CD14-positive monocyte (primary cell): ENCODE measurements at regions not wholly inside any gene's neighbourhood (a gene's known extent, or its start where the extent isn't known, plus 50 kb on each side); places are given as distances from the start of the nearest gene placed in this dataset.

Source experiments
- DNase-seq, 3 donors: peaks; one replicate each; pipeline ENCODE4 v3.0.0-alpha.2; 2011 to 2022
- H2AFZ ChIP-seq: 2 replicates; pipeline ENCODE4 v1.6.0; 2012; ENCODE audit warnings: mild to moderate bottlenecking, low read depth, low read length, inconsistent platforms; ENCODE audit not compliant: insufficient read depth, poor library complexity, severe bottlenecking
- H3K27ac ChIP-seq, 2 donors: 1 replicate in 1 of 2; 2 replicates in 1 of 2; pipeline ENCODE4 v1.5.1; 2012 to 2013; ENCODE audit warnings: low read length in 2 of 2, control low read depth in 1 of 2, inconsistent platforms in 1 of 2, low read depth in 1 of 2, mild to moderate bottlenecking in 1 of 2
- H3K27me3 ChIP-seq, 2 donors: one replicate each; pipeline versions ENCODE4 v1.6.0 to v1.6.1; 2011 to 2013; ENCODE audit warnings: low read length in 2 of 2; ENCODE audit not compliant: control insufficient read depth in 2 of 2, insufficient read depth in 2 of 2
- H3K36me3 ChIP-seq, 2 donors: replicated peaks in 1 of 2; 1 replicate in 1 of 2; 2 replicates in 1 of 2; pipeline versions ENCODE4 v1.5.1 to v1.6.1; 2012 to 2013; ENCODE audit warnings: low read length in 2 of 2, control low read depth in 1 of 2, inconsistent platforms in 1 of 2, mild to moderate bottlenecking in 1 of 2; ENCODE audit not compliant: insufficient read depth in 2 of 2, control insufficient read depth in 1 of 2
- H3K4me1 ChIP-seq, 2 donors: 1 replicate in 1 of 2; 2 replicates in 1 of 2; pipeline versions ENCODE4 v1.5.1 to v1.6.1; 2012 to 2013; ENCODE audit warnings: low read length in 2 of 2, control low read depth in 1 of 2, inconsistent platforms in 1 of 2, mild to moderate bottlenecking in 1 of 2, moderate library complexity in 1 of 2; ENCODE audit not compliant: insufficient read depth in 2 of 2, control insufficient read depth in 1 of 2
- H3K4me2 ChIP-seq: replicated peaks from 2 replicates; pipeline ENCODE3; 2012; ENCODE audit warnings: low read length, moderate library complexity, mild to moderate bottlenecking; ENCODE audit not compliant: poor library complexity, severe bottlenecking; ENCODE audit errors: extremely low read depth
- H3K4me3 ChIP-seq, 3 experiments: fragments of 200-600 bp in 1 of 3; sonication (generic) in 1 of 3; replicated peaks in 1 of 3; 1 replicate in 2 of 3; 2 replicates in 1 of 3; pipeline ENCODE4 v1.5.1; 2011 to 2013; ENCODE audit warnings: low read length in 3 of 3, mild to moderate bottlenecking in 3 of 3, control low read depth in 2 of 3, low read depth in 2 of 3, inconsistent platforms in 1 of 3, moderate library complexity in 1 of 3
- H3K79me2 ChIP-seq: 2 replicates; pipeline ENCODE4 v1.6.0; 2012; ENCODE audit warnings: mild to moderate bottlenecking, control low read depth, inconsistent platforms, low read length, moderate library complexity; ENCODE audit not compliant: insufficient read depth
- H3K9ac ChIP-seq: 2 replicates; pipeline ENCODE4 v1.6.0; 2017; ENCODE audit warnings: low read length, mild to moderate bottlenecking; ENCODE audit not compliant: insufficient read depth, poor library complexity, severe bottlenecking
- H3K9me3 ChIP-seq, 2 donors: replicated peaks in 1 of 2; 1 replicate in 1 of 2; 2 replicates in 1 of 2; pipeline versions ENCODE4 v1.5.1 to v1.6.1; 2012 to 2013; ENCODE audit warnings: low read length in 2 of 2, control low read depth in 1 of 2; ENCODE audit not compliant: control insufficient read depth in 1 of 2, insufficient read depth in 1 of 2
- H4K20me1 ChIP-seq: 2 replicates; pipeline ENCODE4 v1.6.0; 2012; ENCODE audit warnings: mild to moderate bottlenecking, low read length, control low read depth, moderate library complexity; ENCODE audit not compliant: insufficient read depth
- H3K27ac Mint-ChIP-seq, 7 donors: one replicate each; pipeline ENCODE4 v1.8.0; 2020; ENCODE audit warnings: mild to moderate bottlenecking in 7 of 7, mixed read lengths in 7 of 7, moderate library complexity in 6 of 7, inconsistent platforms in 2 of 7
- H3K27me3 Mint-ChIP-seq, 3 donors: one replicate each; pipeline ENCODE4 v1.8.0; 2021 to 2022; ENCODE audit warnings: low read depth in 3 of 3, mild to moderate bottlenecking in 3 of 3, mixed read lengths in 3 of 3, moderate library complexity in 3 of 3, inconsistent platforms in 1 of 3
- H3K36me3 Mint-ChIP-seq, 2 donors: one replicate each; pipeline ENCODE4 v1.8.0; 2020; ENCODE audit warnings: mixed read lengths in 2 of 2, inconsistent platforms in 1 of 2, mild to moderate bottlenecking in 1 of 2
- H3K4me1 Mint-ChIP-seq: one replicate; pipeline ENCODE4 v1.8.0; 2020; ENCODE audit warnings: mild to moderate bottlenecking, mixed read lengths
- H3K4me3 Mint-ChIP-seq, 2 donors: one replicate each; pipeline ENCODE4 v1.8.0; 2020; ENCODE audit warnings: mild to moderate bottlenecking in 2 of 2, mixed read lengths in 2 of 2, moderate library complexity in 1 of 2
- H3K9me3 Mint-ChIP-seq, 7 donors: one replicate each; pipeline ENCODE4 v1.8.0; 2020 to 2022; ENCODE audit warnings: mixed read lengths in 7 of 7, mild to moderate bottlenecking in 6 of 7, moderate library complexity in 6 of 7, inconsistent platforms in 2 of 7
- CTCF ChIP-seq: fragments of 200-600 bp; IDR thresholded peaks from one replicate; pipeline ENCODE4 v1.8.0; 2022; ENCODE audit warnings: antibody characterized with exemption, mild to moderate bottlenecking
- WGBS: methylation state at CpG from one replicate; pipeline ENCODE4 v1.1.5; 2013; ENCODE audit warnings: missing lambda C conversion rate; ENCODE audit not compliant: insufficient coverage; 5-methylcytosine and 5-hydroxymethylcytosine counted together
- intact Hi-C, 2 donors: fragments of 100-400 bp; cut with micrococcal nuclease; formaldehyde crosslinking; loops; one replicate each; pipeline versions ENCODE4 v1.15.0 to v1.15.1; 2023

- H3K9me3 ChIP-seq, result no peaks in the 10 kb centered on the region
- no peak overlapping the region for H3K9ac ChIP-seq
- no peaks in the 10 kb centered on the region for H3K36me3 ChIP-seq
- H3K27ac ChIP-seq, result no peak overlapping the region
- H3K27me3 ChIP-seq, result no peaks in the 10 kb centered on the region
- Mint-ChIP-seq H3K9me3 (no peaks in the 10 kb centered on the region), H3K27me3 (no peaks in the 10 kb centered on the region), H3K4me1 (no peaks in the 10 kb centered on the region), H3K36me3 (no peaks in the 10 kb centered on the region), H3K4me3 (no peak overlapping the region), H3K27ac (no peak overlapping the region)
- no peak overlapping the region for H3K4me2 ChIP-seq
- no peaks in the 10 kb centered on the region for H3K4me1 ChIP-seq
- H3K79me2 ChIP-seq, result no peaks in the 10 kb centered on the region
- no peaks in the 10 kb centered on the region for H4K20me1 ChIP-seq
- intact Hi-C loops, result no loop called here
- no peak for TF ChIP-seq CTCF
- DNase-seq, result no peak
- H2AFZ ChIP-seq, result no peak overlapping the region
- no peak overlapping the region for H3K4me3 ChIP-seq
- 100% methylated on average over 1 of the region's 3 CpGs for WGBS
Measured at GRCh38 chr9:29200650-29201049, 1627.4 kb upstream of the C9orf72 start.

DNA sequence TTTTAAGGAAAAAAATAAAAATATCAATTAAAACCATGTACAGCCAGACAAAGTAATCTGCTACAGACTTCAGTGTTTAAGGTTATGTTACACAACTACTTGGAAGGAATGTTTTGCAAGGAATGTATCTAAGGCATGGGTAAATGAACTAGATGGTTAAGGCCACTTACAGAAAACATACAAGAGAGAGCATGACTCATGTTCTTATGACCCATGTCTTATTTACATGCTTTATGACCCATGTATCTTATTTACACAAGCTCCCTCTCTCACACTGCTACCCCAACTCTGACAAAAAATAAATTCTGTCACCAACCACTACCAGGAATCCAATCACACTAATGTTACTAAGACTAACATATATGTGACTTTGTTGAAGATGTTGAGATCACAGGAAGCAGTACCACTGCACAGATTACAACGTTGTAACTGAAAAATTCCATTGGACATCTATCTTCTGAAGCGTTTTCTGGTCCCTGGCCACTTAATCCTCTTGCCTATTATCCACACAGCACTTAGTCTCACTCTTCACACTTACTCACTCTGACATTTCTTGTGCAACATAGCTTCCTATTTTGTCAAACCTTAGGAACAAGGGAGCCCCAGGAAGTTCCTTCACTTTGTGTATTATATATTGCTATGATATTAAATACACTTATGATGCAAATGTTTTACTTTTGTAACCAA, 1630.1 kb upstream of the C9orf72 start:
- H3K9me3 ChIP-seq, result no peaks in the 10 kb centered on the region
- H2AFZ ChIP-seq, result no peak overlapping the region
- H3K27ac ChIP-seq, result no peak overlapping the region
- Mint-ChIP-seq H3K27ac (no peak overlapping the region), H3K4me3 (no peak overlapping the region), H3K9me3 (no peaks in the 10 kb centered on the region), H3K36me3 (no peaks in the 10 kb centered on the region), H3K27me3 (peaks cover 0 to 3% (median 0%) of the 10 kb centered on the region in 3 donors), H3K4me1 (no peaks in the 10 kb centered on the region)
- WGBS, result 65% methylated on average over 2 of the region's 2 CpGs
- H3K36me3 ChIP-seq, result no peaks in the 10 kb centered on the region
- H3K4me2 ChIP-seq, result no peak overlapping the region
- peaks cover 0 to 3% of the 10 kb centered on the region in 2 donors for H3K27me3 ChIP-seq
- H3K4me3 ChIP-seq, result no peak overlapping the region
- H4K20me1 ChIP-seq, result no peaks in the 10 kb centered on the region
- DNase-seq, result no peak
- intact Hi-C loops, result no loop called here
- H3K79me2 ChIP-seq, result no peaks in the 10 kb centered on the region
- no peak for TF ChIP-seq CTCF
- H3K9ac ChIP-seq, result no peak overlapping the region
- no peaks in the 10 kb centered on the region for H3K4me1 ChIP-seq
